HG03378 (cell line): ENCODE measurements at regions not wholly inside any gene's neighbourhood (a gene's known extent, or its start where the extent isn't known, plus 50 kb on each side); places are given as distances from the start of the nearest gene placed in this dataset.
A peak's percentile ranks its signal among the peaks of the same experiment; 100 is the strongest.
"Not testable (repeated sequence)": the region's sequence is repeated elsewhere in the genome, so short reads cannot be mapped to it uniquely, and the experiment has no call there.

Source experiments
- ATAC-seq: cut with Tn5 transposase; IDR thresholded peaks from one replicate; pipeline ENCODE4 v1.9.1; 2021; ENCODE audit warnings: mild to moderate bottlenecking, moderate library complexity; ENCODE audit not compliant: unreplicated experiment

DNA sequence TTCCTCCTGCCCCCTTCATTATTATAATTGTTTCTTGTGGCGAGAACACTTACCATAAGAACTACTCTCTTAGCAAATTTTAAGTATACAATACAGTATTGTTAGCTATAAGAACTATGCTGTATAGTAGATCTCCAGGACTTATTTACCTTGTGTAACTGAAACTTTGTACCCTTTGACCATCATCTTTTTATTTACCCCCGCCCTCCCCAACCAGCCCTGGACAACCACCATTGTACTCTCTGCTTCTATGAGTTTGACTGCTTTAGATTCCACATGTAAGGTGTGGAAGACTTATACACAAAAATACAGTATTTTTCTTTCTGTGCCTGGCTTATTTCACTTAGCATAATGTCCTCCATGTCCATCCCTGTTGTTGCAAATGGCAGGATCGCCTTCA, 161.1 kb downstream of the PHF8 start:
- ATAC-seq, result no peak

GRCh38 chrX:53882331-53882730, 161.9 kb downstream of the PHF8 start:
- no peak for ATAC-seq

GRCh38 chrX:53880786-53881185, 163.5 kb downstream of the PHF8 start:
- ATAC-seq, result not testable (repeated sequence)

GRCh38 chrX:53859890-53860289, 173.4 kb upstream of the HUWE1 start:
- no peak for ATAC-seq

GRCh38 chrX:53831662-53832635, 145.4 kb upstream of the HUWE1 start:
- peak; percentile 82 for ATAC-seq

GRCh38 chrX:53824686-53825085, 138.2 kb upstream of the HUWE1 start:
- ATAC-seq, result no peak

DNA sequence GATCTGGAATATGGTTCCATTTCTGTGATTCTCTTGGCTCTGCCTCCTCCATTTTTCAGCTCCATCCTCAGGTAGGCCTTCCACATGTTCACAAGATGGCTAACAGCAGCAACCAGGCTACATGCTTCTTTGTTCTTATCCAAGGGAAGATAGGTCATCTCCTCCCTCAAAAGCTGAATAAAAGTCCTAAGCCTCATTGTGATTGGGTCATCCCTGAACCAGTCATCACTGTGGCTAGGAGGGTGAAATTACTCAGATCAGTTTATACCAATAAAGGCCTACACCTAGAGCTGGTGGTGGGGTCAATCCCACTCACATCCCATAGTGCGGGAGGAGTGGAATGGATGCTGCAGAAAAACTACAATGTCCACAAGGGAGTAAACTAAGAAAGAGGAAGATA, 131.6 kb upstream of the HUWE1 start:
- ATAC-seq, result not testable (repeated sequence)

DNA sequence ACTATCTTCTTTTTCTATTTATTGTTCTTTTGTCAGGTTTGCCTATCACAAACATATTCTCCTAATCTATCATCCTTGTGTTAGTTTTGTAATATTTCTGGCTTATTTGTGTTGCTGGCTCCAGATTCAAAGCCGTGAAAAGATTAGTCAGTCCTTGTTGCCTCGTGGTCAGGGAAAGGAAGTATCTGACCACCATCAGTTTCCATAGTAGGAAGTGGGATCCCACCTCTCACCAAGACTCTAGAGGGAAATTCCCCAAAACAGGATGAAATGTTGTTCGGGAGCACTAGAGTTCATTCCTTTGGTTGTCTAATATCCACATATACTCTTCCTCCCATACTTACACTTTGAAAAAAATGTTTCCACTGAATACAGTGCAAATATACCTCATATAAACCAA, 131.0 kb upstream of the HUWE1 start:
- ATAC-seq, result no peak

DNA sequence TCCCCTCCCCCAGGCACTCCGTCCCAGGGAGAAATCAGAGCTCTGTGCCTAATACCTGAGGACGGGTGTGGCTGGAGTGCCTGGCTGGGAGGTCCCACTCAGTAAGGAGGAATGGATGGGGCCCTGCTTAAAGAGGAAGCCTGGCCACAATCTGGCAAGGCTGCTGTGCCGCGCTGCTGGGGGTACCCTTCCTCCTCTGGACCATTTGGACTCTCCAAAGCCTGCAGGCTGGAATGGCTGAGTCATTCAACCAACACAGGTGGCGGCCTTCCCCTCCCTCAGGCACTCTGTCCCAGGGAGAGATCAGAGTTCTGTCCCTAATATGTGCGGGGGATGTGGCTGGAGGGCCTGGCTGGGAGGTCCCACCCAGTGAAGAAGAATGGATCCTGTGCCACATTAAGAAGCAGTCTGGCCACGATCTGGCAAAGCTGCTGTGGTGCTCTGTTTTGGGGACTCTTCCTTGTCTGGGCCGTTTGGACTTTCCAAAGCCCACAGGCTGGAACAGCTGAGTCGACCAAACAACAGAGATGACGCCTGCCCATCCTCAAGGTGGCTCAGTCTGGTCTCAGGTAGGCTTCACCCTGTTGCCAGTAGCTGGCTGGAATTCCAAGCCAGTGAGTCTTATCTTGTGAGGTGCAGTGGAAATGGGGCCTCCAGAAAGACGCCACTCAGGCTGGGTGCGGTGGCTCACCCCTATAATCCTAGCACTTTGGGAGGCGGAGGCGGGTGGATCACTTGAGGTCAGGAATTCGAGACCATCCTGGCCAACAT, 127.3 kb upstream of the HUWE1 start:
- ATAC-seq, result no peak

DNA sequence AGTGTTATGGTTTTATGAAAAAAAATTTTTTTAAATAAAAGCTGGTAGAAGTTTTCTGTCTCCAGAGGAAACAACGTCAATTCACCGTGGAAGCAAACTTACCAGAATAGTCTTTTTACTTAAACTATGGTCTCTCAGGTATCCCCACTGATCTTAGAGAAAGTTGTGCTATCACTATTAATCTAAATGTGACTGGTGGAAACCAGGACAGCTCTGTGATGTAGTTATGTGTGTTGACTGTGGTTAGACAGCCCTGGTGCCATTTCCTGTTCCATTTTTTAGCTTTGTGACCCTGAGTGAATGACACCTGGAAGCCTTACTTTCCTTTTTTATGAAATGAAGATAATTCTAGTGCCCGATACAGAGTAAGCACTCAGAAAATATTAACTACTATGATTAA, 111.8 kb upstream of the HUWE1 start:
- no peak for ATAC-seq

GRCh38 chrX:53795576-53795975, 109.1 kb upstream of the HUWE1 start:
- ATAC-seq, result no peak

- no peak for ATAC-seq
Observed at GRCh38 chrX:53794181-53794580, 107.7 kb upstream of the HUWE1 start.

DNA sequence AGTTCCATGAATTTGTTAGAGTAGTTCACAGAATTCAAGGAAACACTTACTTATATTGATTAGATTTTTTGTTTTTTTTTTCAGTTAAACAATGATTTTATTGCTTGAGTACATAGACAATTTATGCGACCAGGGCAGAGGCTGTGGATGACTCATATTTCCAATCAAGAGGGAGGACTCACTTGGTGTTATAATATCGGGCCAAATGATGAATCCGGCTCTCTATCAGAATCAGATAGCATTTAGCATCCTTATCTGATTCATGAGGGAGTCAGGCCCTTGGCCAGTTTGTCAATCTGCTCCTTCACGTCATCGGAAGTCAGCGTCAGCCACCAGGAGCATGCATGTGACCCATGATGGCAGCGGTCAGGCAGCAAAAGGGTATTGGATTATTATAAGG, 82.3 kb upstream of the HUWE1 start:
- ATAC-seq, result no peak

- ATAC-seq, result no peak
Observed at GRCh38 chrX:53768451-53768850, 81.9 kb upstream of the HUWE1 start.

- no peak for ATAC-seq
Observed at GRCh38 chrX:53767544-53767943, 81.0 kb upstream of the HUWE1 start.

DNA sequence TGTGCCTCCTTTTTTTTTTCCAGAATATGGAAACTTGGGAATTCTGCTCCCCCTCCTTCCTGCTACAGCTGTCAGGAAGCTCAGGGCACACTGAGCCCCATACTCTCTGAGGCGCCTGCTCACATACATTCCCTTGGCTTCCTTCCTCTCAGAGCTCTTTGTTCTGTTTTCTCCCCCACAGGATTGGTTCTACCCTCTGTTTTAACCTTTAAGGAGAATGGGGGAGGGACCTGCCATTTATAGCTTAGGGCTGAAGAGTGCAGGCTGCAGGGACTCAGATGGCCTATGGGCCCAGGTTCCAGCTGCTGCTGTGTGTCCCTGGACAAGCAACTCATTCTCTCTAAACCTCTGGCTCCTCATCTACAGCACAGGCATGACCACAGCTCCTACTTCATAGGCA, 70.7 kb upstream of the HUWE1 start:
- not testable (repeated sequence) for ATAC-seq

DNA sequence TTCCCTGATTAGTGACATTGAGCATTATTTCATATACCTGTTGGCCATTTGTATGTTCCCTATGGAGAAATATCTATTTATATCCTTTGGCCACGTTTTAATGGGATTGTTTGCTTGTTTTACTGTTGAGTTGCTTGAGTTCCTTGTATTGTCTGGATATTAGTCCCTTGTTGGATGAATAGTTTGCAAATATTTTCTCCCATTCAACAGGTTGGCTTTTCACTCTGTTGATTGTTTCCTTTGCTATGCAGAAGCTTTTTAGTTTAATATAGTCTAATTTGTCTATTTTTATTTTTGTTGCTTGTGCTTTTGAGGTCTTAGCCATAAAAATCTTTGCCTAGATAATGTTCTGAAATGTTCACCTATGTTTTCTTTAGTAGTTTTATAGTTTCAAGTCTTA, 60.2 kb upstream of the HUWE1 start:
- ATAC-seq, result no peak

GRCh38 chrX:53743244-53743643, 56.7 kb upstream of the HUWE1 start:
- no peak for ATAC-seq

- ATAC-seq, result no peak
Observed at GRCh38 chrX:53738370-53738906, 51.9 kb upstream of the HUWE1 start.
